ENCODE measurements at regions not wholly inside any gene's neighbourhood (a gene's known extent, or its start where the extent isn't known, plus 50 kb on each side); places are given as distances from the start of the nearest gene placed in this dataset.

DNA sequence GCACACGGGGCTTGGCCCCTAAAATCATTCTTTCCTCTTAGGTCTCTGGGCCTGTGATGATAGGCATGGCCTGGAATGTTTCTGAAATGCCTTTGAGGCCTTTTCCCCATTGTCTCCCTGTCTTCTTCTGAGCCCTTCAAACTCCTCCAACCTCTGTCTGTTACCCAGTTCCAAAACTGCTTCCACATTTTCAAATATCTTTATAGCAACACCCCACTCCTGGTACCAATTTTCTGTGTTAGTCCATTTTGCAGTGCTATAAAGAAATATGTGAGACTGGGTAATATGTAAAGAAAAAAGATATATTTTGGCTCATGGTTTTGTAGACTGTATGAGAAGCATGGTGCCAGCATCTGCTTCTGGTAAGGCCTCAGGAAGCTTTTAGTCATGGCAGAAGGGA is 158.8 kb downstream of the TM2D1 start:
- H3K4me3 ChIP-seq, result no peak overlapping the region
- no peaks in the 10 kb centered on the region for H3K4me1 ChIP-seq
- H3K27me3 ChIP-seq, result no peaks in the 10 kb centered on the region
- TF ChIP-seq POLR2A (IDR thresholded peaks at IDR 0.05), result no peak
- TF ChIP-seq POLR2AphosphoS5 (IDR thresholded peaks at IDR 0.05), result no peak
- TF ChIP-seq, protein P1, sequence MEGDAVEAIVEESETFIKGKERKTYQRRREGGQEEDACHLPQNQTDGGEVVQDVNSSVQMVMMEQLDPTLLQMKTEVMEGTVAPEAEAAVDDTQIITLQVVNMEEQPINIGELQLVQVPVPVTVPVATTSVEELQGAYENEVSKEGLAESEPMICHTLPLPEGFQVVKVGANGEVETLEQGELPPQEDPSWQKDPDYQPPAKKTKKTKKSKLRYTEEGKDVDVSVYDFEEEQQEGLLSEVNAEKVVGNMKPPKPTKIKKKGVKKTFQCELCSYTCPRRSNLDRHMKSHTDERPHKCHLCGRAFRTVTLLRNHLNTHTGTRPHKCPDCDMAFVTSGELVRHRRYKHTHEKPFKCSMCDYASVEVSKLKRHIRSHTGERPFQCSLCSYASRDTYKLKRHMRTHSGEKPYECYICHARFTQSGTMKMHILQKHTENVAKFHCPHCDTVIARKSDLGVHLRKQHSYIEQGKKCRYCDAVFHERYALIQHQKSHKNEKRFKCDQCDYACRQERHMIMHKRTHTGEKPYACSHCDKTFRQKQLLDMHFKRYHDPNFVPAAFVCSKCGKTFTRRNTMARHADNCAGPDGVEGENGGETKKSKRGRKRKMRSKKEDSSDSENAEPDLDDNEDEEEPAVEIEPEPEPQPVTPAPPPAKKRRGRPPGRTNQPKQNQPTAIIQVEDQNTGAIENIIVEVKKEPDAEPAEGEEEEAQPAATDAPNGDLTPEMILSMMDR (IDR thresholded peaks at IDR 0.05), result no peak
- no peak for TF ChIP-seq EP300 (IDR thresholded peaks at IDR 0.05)
- ATAC-seq (ENCODE audit: low FRiP score in 2 of 2), result no peak
- no peaks in the 10 kb centered on the region for H3K36me3 ChIP-seq
- no peak overlapping the region for H3K27ac ChIP-seq
- WGBS, 2 donors, result 73 to 91% methylated on average over 1 of the region's 1 CpG
- peaks cover 6 to 22% (median 17%) of the 10 kb centered on the region in 4 donors for H3K9me3 ChIP-seq
- no peak for DNase-seq

DNA sequence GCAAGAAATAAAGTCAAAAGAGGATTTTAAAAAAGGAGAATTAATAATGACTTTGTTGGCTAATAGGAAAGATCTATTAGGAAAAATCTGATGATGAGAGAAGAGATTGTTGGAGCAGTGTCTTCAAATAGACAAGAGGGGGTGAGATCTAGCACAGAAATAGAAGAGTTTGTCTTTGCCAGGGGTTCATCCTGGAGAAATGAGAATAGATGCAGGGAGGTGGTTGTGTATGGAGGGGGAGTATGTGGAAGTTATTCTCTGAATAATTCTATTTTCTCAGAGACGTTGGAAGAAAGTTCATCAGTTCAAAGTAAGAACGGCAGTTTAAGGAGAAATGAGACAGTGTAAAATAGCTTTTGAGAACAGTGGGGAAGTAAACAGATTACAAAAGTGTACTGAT is 161.3 kb downstream of the TM2D1 start:
- WGBS, 2 donors, result 89 to 94% methylated on average over 2 of the region's 2 CpGs

DNA sequence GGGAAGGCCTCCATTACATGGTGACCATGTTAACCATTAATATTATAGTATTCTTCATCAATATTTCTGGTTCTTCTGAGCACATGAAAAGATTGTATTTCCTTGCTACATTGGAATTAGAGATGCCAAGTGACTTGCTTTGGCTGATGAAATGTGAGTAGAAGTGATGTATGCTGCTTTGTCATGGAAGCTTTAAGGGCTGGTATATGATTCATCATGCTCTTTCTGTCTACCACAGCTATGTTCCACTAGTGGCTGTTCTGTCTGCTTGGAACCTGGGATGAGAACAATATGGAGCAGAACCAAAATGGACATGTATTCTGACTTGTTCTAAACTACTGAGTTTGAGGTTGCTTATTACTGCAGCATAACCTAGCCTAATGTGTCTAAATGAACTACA is 163.3 kb downstream of the TM2D1 start:
- ATAC-seq (ENCODE audit: low FRiP score in 2 of 2) (no peak), DNase-seq (no peak)
- TF ChIP-seq POLR2A (IDR thresholded peaks at IDR 0.05), result no peak
- TF ChIP-seq POLR2AphosphoS5 (IDR thresholded peaks at IDR 0.05), result no peak
- TF ChIP-seq, protein P1 (IDR thresholded peaks at IDR 0.05), result no peak
- TF ChIP-seq EP300 (IDR thresholded peaks at IDR 0.05), result no peak
- H3K27me3 ChIP-seq, result no peaks in the 10 kb centered on the region
- H3K36me3 ChIP-seq, result no peaks in the 10 kb centered on the region
- H3K27ac ChIP-seq, result no peak overlapping the region
- H3K4me3 ChIP-seq, result no peak overlapping the region
- H3K9me3 ChIP-seq, result peaks cover 6 to 20% (median 16%) of the 10 kb centered on the region in 4 donors
- H3K4me1 ChIP-seq, result no peaks in the 10 kb centered on the region

More for the DNA sequence above, 161.3 kb downstream of the TM2D1 start:
- Histone ChIP-seq H3K27me3 (no peaks in the 10 kb centered on the region), H3K36me3 (no peaks in the 10 kb centered on the region), H3K4me1 (no peaks in the 10 kb centered on the region), H3K27ac (no peak overlapping the region), H3K4me3 (no peak overlapping the region), H3K9me3 (peaks cover 6 to 22% (median 17%) of the 10 kb centered on the region in 4 donors)
- TF ChIP-seq EP300 (IDR thresholded peaks at IDR 0.05) (no peak), POLR2A (IDR thresholded peaks at IDR 0.05) (no peak), POLR2AphosphoS5 (IDR thresholded peaks at IDR 0.05) (no peak)
- TF ChIP-seq, protein P1 (IDR thresholded peaks at IDR 0.05), result no peak
- DNase-seq (no peak), ATAC-seq (ENCODE audit: low FRiP score in 2 of 2) (no peak)

DNA sequence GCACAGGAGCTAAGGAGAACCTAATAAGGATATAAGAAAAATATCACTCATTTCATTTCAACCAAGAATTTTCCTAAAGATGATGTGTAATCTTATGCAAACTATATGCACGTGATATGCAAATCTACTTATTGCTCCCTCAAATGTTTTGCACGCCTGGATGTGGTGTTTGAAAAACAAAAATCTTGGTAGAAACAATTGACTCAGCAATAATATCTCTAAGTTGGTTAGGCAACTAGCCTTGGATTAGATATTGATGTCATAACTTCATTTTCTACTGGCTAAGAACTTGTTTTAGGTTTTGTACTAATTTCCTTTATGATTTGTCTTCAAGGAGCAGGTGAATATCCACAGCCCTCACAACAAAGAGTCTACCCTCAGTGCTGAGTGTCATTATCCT is 164.6 kb downstream of the TM2D1 start:
- Histone ChIP-seq H3K36me3 (no peaks in the 10 kb centered on the region), H3K27me3 (no peaks in the 10 kb centered on the region), H3K9me3 (peaks cover 0 to 7% (median 5%) of the 10 kb centered on the region in 4 donors), H3K4me1 (no peaks in the 10 kb centered on the region), H3K27ac (no peak overlapping the region), H3K4me3 (no peak overlapping the region)
- 79 to 86% methylated on average over 2 of the region's 2 CpGs for WGBS, 2 donors
- TF ChIP-seq EP300 (IDR thresholded peaks at IDR 0.05) (no peak), POLR2AphosphoS5 (IDR thresholded peaks at IDR 0.05) (no peak), POLR2A (IDR thresholded peaks at IDR 0.05) (no peak)
- TF ChIP-seq, protein P1 (IDR thresholded peaks at IDR 0.05), result no peak
- no peak for ATAC-seq (ENCODE audit: low FRiP score in 2 of 2)
- DNase-seq, result no peak

DNA sequence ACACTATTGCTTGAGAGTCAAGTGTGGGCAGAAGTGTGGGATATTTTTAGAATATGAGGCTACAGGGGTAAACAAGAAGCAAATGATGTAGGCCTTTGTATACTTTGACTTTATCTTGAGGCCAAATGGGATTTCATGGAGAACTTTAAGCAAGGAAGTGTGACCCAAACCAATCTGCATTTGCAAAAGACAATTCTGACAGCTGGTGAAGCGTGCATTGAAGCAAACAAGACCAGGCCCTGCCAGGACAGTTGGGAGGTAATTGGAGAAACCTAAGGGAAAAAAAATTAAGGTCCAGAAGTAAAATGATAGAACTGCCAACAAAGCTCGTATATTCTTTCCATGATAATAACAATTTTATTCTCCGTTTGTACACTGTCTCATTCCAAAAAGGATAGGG is 168.3 kb downstream of the TM2D1 start:
- TF ChIP-seq POLR2A (IDR thresholded peaks at IDR 0.05) (no peak), POLR2AphosphoS5 (IDR thresholded peaks at IDR 0.05) (no peak), EP300 (IDR thresholded peaks at IDR 0.05) (no peak)
- TF ChIP-seq, protein P1 (IDR thresholded peaks at IDR 0.05), result no peak
- no peaks in the 10 kb centered on the region for H3K27me3 ChIP-seq
- H3K4me3 ChIP-seq, result no peak overlapping the region
- H3K4me1 ChIP-seq, result no peaks in the 10 kb centered on the region
- DNase-seq (no peak), ATAC-seq (ENCODE audit: low FRiP score in 2 of 2) (no peak)
- WGBS, 2 donors, result 84 to 91% methylated on average over 3 of the region's 3 CpGs
- peaks cover 0 to 4% (median 0%) of the 10 kb centered on the region in 4 donors for H3K9me3 ChIP-seq
- H3K27ac ChIP-seq, result no peak overlapping the region
- no peaks in the 10 kb centered on the region for H3K36me3 ChIP-seq

All from upper lobe of left lung (tissue), 6 donors.